Stimulated activated effector memory CD8-positive, alpha-beta T cell treated with anti-CD3 and anti-CD28 coated beads, Interleukin-12 subunit alpha, Interleukin-12 subunit beta, amount 100 ng/mL, for 72 hours (primary cell): ENCODE measurements at regions not wholly inside any gene's neighbourhood (a gene's known extent, or its start where the extent isn't known, plus 50 kb on each side); places are given as distances from the start of the nearest gene placed in this dataset.

ENCODE experiments used
- ATAC-seq: fragments of 150-1000 bp; cut with Tn5 transposase; 2 replicates; pipeline ENCODE4 v1.10.0; 2021
- DNase-seq, 2 donors: peaks; one replicate each; pipeline ENCODE4 v3.0.0; 2021 to 2022; ENCODE audit warnings: low spot score in 2 of 2
- H3K27ac Mint-ChIP-seq: one replicate; pipeline ENCODE4 v1.8.0; 2022; ENCODE audit warnings: mild to moderate bottlenecking, mixed read lengths
- H3K36me3 Mint-ChIP-seq: one replicate; pipeline ENCODE4 v1.8.0; 2022; ENCODE audit warnings: mild to moderate bottlenecking, mixed read lengths
- H3K4me1 Mint-ChIP-seq: one replicate; pipeline ENCODE4 v1.8.0; 2022; ENCODE audit warnings: mixed read lengths
- H3K4me3 Mint-ChIP-seq: one replicate; pipeline ENCODE4 v1.8.0; 2022; ENCODE audit warnings: mild to moderate bottlenecking, mixed read lengths
- H3K9me3 Mint-ChIP-seq: one replicate; pipeline ENCODE4 v1.8.0; 2022; ENCODE audit warnings: mixed read lengths

DNA sequence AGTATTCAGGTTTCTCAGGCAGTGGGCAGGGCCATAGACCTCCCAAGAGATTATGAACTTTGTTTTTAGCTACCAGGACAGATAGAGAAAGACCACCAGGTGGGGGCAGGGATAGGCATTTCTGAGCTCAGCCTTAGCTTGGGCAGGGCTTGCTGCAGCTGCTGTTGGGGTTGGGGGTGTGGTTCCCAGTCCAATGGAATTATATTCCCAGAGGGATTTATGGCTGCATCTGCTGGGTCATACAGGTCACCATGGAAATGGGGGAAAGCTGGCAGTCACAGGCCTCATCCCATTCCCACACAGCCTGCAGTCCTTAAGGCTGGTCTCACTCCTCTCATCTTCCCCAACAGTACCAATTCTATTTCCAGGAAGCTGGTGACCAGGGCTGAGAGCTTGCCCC, 144.6 kb upstream of the ZPLD1 start:
- Mint-ChIP-seq H3K36me3 (no peaks in the 10 kb centered on the region), H3K9me3 (no peaks in the 10 kb centered on the region)
- no peak for DNase-seq

DNA sequence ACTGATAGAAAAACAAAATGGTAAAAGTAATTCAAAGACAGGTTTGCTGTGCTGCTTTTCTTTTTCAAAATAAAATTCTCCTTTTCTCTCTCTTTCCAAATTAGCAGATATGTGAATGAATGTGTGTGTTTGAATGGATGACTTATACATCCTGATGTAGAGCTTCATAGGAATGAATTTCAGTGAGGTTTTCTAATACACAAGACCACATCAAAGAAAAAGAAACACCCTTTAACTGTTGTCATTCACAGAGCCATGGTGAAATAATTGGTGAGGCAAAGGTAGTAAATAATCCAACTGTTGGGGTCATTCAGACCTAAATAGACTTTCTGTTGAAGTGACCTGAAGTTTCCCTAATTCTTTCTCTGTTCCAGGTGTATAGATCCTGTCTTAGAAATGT, 139.1 kb upstream of the ZPLD1 start:
- ATAC-seq (no peak), DNase-seq (no peak)
- no peaks in the 10 kb centered on the region for H3K9me3 Mint-ChIP-seq
- H3K27ac Mint-ChIP-seq: no peak overlapping the region
- no peaks in the 10 kb centered on the region for H3K36me3 Mint-ChIP-seq
- H3K4me1 Mint-ChIP-seq: no peaks in the 10 kb centered on the region
- no peak overlapping the region for H3K4me3 Mint-ChIP-seq

More for the DNA sequence above, 144.6 kb upstream of the ZPLD1 start:
- Mint-ChIP-seq H3K4me1 (no peaks in the 10 kb centered on the region), H3K27ac (no peak overlapping the region), H3K4me3 (no peak overlapping the region)
- ATAC-seq: no peak

DNA sequence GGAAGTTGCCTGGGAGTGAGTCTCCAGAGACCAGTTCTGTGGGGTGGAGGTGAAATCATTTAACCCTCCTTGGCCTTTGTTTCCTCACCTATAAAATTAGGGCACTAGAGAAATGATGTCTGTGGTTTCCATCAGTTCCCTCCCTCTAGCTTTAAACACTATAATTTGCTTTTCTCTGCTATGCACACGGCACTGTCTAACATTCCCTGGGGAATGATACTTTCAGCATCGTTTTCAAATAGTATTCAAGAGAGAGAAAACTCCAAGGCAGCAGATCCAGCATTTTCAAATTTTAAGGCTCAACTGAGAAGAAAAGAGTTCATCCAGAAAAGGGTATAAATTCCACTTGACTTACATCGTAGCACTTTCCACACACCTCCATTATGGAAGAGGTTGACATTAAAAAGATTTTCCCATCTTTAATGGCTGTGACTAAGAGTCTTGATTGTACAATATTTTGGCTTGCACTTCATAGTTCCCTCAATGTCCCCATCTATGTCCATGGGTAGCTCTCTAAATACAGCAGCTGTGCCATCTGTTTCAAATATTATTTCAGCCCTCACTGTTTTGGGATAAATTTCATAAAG, 137.7 kb upstream of the ZPLD1 start:
- DNase-seq (no peak), ATAC-seq (no peak)
- Mint-ChIP-seq H3K27ac (no peak overlapping the region), H3K36me3 (no peaks in the 10 kb centered on the region), H3K9me3 (no peaks in the 10 kb centered on the region), H3K4me3 (no peak overlapping the region), H3K4me1 (no peaks in the 10 kb centered on the region)

DNA sequence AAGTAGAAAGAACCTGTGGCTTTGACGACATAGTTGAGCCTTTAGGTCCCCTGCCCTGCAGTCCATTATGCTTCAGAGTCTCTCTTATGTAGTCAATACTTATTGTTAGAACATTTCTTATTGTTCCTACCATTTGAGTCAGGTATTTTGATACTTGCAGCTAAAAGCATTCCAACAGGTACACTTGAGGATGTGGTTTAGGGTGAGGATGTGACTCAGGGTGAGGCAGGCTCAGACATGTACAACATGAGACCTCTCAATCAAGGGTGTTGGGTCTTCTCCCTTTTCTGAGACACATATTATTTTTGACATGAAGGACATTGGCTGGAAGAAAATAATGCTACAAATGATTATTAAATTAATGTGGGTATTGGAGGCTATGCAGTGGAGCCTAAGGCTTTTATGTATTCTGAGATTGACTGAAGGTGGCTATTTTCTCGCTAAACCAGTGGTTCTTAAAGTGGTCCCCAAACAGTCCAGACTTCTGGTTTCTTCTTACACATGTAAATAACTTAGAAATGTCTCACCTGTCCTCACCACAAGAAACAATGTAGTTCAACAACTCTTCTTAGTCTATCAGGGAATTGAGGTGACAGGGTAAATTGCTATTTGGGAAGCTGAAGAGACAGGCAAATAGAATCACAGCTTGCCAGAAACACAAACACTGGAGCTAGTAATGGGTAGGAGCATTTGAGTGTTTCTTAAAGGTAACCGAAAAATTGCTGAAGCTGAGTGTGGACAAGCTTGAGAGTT, 135.5 kb upstream of the ZPLD1 start:
- no peaks in the 10 kb centered on the region for H3K9me3 Mint-ChIP-seq
- H3K4me1 Mint-ChIP-seq: no peaks in the 10 kb centered on the region
- ATAC-seq (peak; percentile 84), DNase-seq (no peak)
- no peaks in the 10 kb centered on the region for H3K36me3 Mint-ChIP-seq
- no peak overlapping the region for H3K27ac Mint-ChIP-seq
- H3K4me3 Mint-ChIP-seq: no peak overlapping the region

DNA sequence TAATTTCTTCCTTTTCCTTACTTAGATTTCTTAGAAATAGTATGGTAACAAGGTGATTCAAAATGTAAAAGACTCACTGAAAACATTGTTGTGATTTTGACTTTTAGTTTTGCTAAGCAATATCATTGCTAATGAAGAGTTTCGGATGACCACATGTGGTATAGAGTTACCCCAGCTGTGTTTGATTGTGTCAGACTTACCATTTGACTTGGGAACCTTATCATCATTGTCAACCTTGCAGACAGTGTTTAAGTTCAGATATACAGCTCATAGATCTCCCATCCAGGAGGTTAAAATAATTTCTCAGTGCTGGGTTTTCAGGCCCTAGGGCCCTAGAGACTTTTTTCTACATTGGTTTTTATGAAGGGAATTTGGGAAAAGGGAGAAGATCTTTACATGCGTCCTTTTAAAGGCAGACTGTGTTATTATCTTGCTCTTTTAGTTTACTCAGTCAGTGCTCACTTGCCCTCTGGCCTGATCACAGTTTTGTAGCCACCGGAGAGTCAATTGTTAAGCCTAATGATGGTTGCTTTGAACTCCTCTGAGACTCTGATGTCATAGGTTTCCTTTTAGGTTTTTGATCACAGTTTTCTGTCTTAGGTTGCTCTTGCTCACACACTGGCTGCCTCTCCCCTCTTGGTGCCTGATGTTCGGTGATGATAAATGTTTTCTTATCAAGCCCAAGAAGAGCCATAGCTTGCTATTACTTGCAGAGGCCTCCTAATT, 133.5 kb upstream of the ZPLD1 start:
- no peak overlapping the region for H3K4me3 Mint-ChIP-seq
- no peaks in the 10 kb centered on the region for H3K9me3 Mint-ChIP-seq
- no peak for DNase-seq
- no peaks in the 10 kb centered on the region for H3K4me1 Mint-ChIP-seq
- no peak overlapping the region for H3K27ac Mint-ChIP-seq
- ATAC-seq: peak; percentile 49
- no peaks in the 10 kb centered on the region for H3K36me3 Mint-ChIP-seq

DNA sequence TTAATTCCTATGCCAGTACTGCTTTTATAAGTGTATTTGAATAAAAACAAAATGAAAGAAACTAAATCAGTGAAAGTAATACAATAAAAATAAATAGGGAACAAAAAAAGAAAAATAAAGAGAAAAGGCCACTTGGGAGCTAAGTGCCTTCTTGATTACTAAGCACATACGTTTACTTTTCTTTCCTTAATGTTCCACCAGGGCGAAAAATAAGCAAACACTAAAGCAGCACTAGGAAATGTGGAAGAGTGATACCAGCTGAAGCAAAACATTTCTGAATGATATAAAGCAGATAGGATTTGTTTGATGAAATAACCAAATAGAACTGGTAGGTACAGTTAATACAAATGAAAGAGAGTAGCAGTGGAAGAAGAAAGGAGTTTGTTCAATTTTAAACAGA, 132.8 kb upstream of the ZPLD1 start:
- H3K4me1 Mint-ChIP-seq: no peaks in the 10 kb centered on the region
- no peaks in the 10 kb centered on the region for H3K9me3 Mint-ChIP-seq
- no peak for DNase-seq
- no peak overlapping the region for H3K4me3 Mint-ChIP-seq
- no peak overlapping the region for H3K27ac Mint-ChIP-seq
- H3K36me3 Mint-ChIP-seq: no peaks in the 10 kb centered on the region
- ATAC-seq: no peak

DNA sequence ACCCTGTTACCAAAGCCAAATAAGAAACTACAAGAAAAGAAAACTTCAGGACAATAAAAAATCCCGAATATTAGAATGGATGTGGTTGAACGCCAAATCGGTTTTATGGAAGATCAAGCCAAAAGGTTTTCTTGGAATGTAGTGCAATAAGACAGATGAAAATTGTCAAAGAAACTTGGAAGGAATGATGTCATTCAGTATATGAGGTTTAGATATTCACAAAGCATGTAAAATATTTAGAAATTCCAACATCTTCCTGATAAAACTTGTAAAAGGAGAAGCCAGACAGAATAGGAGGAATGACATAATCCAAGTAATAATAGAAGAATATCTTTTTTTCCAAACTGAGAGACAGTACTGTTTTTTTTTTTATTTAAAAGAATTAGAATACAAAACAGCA, 130.3 kb upstream of the ZPLD1 start:
- DNase-seq: no peak
- Mint-ChIP-seq H3K4me1 (no peaks in the 10 kb centered on the region), H3K27ac (no peak overlapping the region), H3K4me3 (no peak overlapping the region), H3K9me3 (no peaks in the 10 kb centered on the region), H3K36me3 (no peaks in the 10 kb centered on the region)
- ATAC-seq: no peak

DNA sequence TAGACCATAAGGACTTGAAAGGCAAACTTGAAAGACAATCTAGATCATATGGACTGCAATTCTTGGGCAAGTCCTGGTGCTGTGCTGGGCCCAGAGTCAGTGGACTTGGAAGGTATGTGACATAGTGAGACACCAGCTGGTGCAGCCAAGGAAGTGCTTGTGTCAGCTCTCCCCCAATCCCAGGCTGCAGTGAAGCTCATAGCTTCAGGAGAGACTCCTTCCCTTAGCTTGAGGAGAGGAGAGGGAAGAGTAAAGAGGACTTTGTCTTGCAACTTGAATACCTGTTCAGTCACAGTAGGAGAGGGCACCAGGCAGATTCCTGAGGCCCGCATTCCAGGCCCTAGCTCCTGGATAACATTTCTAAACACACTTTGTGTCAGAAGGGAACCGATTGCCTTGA, 127.4 kb upstream of the ZPLD1 start:
- Mint-ChIP-seq H3K4me3 (no peak overlapping the region), H3K9me3 (no peaks in the 10 kb centered on the region), H3K4me1 (no peaks in the 10 kb centered on the region), H3K27ac (no peak overlapping the region), H3K36me3 (no peaks in the 10 kb centered on the region)
- no peak for DNase-seq
- ATAC-seq: peak; percentile 19

DNA sequence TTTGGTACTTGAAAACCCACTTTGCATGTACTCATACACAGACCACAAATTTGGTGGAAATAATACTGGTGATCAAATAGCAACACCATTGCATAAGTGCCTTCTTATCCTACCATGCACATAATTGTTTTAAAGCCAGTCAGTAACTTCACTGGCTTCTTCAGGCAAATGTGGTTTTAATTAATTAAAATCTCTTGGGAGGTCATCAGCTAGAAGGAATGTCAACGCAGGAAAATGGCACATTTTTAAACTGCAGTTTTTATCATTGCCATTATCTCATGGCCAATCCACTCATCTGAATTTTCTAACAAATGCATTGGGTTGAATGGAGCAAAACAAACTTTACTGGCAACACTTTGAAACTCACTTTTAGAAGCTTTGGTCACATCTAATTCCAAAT, 105.7 kb upstream of the ZPLD1 start:
- no peaks in the 10 kb centered on the region for H3K9me3 Mint-ChIP-seq
- ATAC-seq (no peak), DNase-seq (no peak)
- no peak overlapping the region for H3K27ac Mint-ChIP-seq
- no peaks in the 10 kb centered on the region for H3K36me3 Mint-ChIP-seq
- no peaks in the 10 kb centered on the region for H3K4me1 Mint-ChIP-seq
- H3K4me3 Mint-ChIP-seq: no peak overlapping the region

DNA sequence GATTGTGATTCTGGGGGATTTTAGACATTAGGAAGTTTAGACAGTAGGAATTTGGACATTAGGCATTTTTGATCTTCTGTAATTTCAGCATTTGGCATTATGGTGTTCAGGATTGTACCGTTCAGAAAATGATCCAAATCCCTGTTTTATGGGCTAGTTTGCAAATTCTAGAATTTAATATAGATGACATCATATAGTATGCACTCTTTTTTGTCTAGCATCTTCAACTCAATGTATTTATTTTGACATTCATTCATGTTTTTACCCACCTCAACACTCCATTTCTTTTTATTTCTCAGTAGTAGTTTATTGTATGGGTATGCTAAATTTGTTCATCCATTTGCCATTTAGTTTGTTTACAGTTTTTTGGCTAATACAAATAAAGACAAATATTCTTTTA, 105.3 kb upstream of the ZPLD1 start:
- DNase-seq (no peak), ATAC-seq (no peak)
- no peak overlapping the region for H3K27ac Mint-ChIP-seq
- no peaks in the 10 kb centered on the region for H3K9me3 Mint-ChIP-seq
- no peak overlapping the region for H3K4me3 Mint-ChIP-seq
- H3K36me3 Mint-ChIP-seq: no peaks in the 10 kb centered on the region
- no peaks in the 10 kb centered on the region for H3K4me1 Mint-ChIP-seq

DNA sequence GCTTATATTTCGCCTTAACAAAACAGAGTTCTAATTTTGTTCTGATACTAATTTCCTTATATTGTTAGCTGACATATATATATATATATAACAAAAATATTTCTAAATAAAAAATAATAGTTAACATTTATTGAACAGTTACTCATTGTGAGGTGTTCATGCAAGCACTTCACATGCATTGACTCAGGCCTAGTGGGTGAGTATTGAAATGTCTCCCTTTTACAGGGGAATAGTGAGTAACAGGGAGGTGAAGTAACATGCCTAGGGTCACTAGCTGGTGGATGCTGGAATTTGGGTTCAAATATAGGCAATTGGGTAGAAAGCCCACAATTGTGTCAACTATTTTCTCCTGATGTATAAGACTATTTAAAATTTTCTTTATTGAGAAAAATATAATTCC, 102.6 kb upstream of the ZPLD1 start:
- H3K4me1 Mint-ChIP-seq: no peaks in the 10 kb centered on the region
- DNase-seq (no peak), ATAC-seq (no peak)
- H3K36me3 Mint-ChIP-seq: no peaks in the 10 kb centered on the region
- no peaks in the 10 kb centered on the region for H3K9me3 Mint-ChIP-seq
- no peak overlapping the region for H3K4me3 Mint-ChIP-seq
- H3K27ac Mint-ChIP-seq: no peak overlapping the region

DNA sequence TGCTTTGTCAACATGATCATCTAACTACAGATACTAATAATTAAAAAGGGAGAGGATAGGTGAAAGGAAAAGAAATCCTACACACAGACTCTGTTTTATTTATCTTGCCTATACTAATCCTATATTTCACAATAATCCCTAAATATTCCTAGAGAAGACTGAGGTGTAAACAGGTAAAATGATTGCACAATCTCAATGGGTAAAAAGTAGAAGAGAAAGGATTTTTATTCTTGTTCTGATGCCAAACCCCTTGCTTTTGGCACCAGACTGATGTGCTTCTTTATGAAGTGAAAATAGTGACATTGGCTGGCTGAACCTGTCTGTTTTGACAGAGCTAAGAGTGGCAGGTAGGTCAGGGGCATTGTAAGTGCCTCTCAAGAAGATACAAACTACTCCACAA, 101.9 kb upstream of the ZPLD1 start:
- Mint-ChIP-seq H3K4me3 (no peak overlapping the region), H3K4me1 (no peaks in the 10 kb centered on the region), H3K36me3 (no peaks in the 10 kb centered on the region), H3K27ac (no peak overlapping the region), H3K9me3 (no peaks in the 10 kb centered on the region)
- no peak for DNase-seq
- no peak for ATAC-seq

DNA sequence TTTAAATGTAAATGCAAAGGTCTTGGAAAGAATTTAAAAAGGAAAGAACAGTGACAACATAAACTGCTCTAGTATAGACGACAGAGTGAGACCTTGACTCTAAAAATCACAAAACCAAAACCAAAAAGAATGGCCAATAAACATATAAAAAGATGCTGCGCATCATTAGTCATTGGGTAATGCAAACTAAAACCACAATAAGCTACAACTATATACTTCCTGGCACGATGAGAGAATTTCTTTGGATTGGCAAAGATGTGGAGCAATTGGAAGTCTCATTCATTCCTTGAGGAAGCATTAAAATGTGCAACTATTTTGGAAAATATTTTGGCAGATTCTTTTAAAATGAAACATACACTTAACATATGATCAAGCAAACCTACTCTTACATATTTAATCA, 98.7 kb upstream of the ZPLD1 start:
- Mint-ChIP-seq H3K27ac (no peak overlapping the region), H3K4me1 (no peaks in the 10 kb centered on the region), H3K4me3 (no peak overlapping the region), H3K9me3 (no peaks in the 10 kb centered on the region), H3K36me3 (no peaks in the 10 kb centered on the region)
- DNase-seq (no peak), ATAC-seq (no peak)

DNA sequence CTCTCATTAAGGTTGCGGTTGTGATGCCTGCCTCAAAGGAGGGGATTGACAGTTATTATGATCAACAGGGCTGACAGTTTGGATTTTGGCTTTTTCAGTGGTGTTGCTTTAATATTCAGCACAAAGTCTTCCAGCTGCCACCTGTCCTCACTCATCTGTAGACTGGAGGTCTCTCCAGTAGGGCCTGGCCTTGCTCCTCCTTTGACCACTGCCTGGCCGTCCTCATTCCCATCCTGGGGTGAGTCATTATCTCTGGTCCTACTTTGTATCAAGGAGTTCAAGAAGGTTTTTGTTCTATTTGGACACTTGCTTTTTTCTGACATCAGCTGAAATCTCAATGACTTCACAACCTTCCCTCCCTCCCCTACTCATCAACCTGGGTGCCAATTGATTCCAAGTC, 95.1 kb upstream of the ZPLD1 start:
- H3K36me3 Mint-ChIP-seq: no peaks in the 10 kb centered on the region
- DNase-seq (no peak), ATAC-seq (no peak)
- H3K4me1 Mint-ChIP-seq: no peaks in the 10 kb centered on the region
- H3K4me3 Mint-ChIP-seq: no peak overlapping the region
- H3K9me3 Mint-ChIP-seq: no peaks in the 10 kb centered on the region
- H3K27ac Mint-ChIP-seq: no peak overlapping the region

DNA sequence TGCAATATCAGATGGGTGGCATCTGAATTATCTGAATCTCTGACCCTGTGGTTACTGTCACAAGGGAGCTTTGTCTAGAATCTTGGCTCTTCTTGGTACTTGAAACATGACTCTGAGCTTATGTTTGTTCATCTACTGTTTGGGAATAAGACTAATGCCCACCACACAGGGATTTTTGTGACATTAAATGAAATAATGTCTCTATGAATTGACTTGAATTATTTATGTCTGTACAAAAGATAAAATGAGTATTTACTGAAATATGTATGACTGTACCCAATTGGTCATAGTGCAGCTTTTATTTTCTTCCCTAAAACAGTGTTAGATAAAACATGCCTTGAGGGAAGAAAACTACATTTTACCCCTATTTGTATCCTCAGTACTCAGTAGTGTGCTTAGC, 87.9 kb upstream of the ZPLD1 start:
- H3K36me3 Mint-ChIP-seq: no peaks in the 10 kb centered on the region
- H3K27ac Mint-ChIP-seq: no peak overlapping the region
- H3K4me3 Mint-ChIP-seq: no peak overlapping the region
- H3K4me1 Mint-ChIP-seq: no peaks in the 10 kb centered on the region
- H3K9me3 Mint-ChIP-seq: no peaks in the 10 kb centered on the region
- DNase-seq (no peak), ATAC-seq (no peak)

DNA sequence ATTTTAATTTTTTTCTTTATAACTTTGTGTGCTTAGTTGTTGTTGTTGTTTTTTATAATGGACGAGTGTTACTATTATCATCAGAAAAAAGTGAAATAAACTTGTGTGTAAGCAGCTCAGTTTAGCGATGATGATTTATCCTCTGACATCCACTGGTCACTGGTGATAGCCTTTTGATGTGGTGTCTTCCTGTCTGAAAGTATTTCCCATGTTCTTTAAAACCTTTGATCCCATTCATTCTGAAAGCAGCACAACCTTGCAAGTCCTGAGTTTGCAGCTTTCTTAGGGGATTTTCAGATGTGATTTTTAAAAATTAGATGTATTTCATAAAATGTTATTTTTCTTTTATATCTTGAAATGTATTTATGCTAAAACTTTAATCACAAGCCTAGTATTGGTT, 85.9 kb upstream of the ZPLD1 start:
- ATAC-seq (no peak), DNase-seq (no peak)
- H3K36me3 Mint-ChIP-seq: no peaks in the 10 kb centered on the region
- H3K4me1 Mint-ChIP-seq: peaks cover 5% of the 10 kb centered on the region
- no peak overlapping the region for H3K4me3 Mint-ChIP-seq
- no peak overlapping the region for H3K27ac Mint-ChIP-seq
- no peaks in the 10 kb centered on the region for H3K9me3 Mint-ChIP-seq
